ENCODE measurements at regions not wholly inside any gene's neighbourhood (a gene's known extent, or its start where the extent isn't known, plus 50 kb on each side); places are given as distances from the start of the nearest gene placed in this dataset.

DNA sequence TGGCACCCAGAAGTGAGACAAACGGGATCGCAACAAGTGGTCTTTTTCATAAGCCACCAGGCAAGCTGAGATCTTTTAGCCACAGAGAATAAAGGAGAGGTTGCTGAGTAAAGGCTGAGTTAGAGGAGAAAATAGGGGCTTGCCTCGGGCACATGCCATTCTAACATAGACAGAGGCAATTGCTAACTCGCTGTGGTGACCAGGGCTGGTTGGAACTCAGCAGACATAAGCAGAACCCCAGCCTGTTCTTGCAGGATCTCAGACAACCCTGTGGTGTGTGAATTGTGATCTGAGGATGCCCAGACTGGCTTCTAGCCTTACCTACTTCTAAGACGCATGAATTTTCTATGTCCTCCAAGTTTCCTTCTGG lies 300.2 kb downstream of the CDCA7 start:
- DNase-seq (ENCODE audit: low read depth) = no peak
- no peak overlapping the region for H3K4me3 ChIP-seq (ENCODE audit: low read length)
- TF ChIP-seq, protein P1, sequence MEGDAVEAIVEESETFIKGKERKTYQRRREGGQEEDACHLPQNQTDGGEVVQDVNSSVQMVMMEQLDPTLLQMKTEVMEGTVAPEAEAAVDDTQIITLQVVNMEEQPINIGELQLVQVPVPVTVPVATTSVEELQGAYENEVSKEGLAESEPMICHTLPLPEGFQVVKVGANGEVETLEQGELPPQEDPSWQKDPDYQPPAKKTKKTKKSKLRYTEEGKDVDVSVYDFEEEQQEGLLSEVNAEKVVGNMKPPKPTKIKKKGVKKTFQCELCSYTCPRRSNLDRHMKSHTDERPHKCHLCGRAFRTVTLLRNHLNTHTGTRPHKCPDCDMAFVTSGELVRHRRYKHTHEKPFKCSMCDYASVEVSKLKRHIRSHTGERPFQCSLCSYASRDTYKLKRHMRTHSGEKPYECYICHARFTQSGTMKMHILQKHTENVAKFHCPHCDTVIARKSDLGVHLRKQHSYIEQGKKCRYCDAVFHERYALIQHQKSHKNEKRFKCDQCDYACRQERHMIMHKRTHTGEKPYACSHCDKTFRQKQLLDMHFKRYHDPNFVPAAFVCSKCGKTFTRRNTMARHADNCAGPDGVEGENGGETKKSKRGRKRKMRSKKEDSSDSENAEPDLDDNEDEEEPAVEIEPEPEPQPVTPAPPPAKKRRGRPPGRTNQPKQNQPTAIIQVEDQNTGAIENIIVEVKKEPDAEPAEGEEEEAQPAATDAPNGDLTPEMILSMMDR (conservative IDR thresholded peaks at IDR 0.05; ENCODE audit: low read length) = no peak

DNA sequence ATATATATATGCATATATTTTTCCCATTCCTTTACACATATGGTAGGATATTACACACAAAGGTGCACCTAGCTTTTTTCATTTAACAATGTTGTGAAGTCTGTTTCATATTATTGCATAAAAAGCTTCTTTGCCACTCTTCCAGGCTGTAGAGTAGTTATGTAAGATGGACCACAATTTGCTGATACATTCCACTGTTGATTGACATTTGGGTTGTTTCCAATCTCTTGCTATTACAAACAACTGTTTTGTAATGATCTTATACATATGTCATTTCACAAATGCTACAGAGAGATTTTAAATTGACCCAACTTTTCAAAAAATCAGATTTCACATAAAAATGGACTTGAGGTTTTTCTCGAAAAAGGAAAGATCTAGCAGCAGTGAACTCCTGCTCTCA lies 301.4 kb downstream of the CDCA7 start:
- no peak overlapping the region for H3K4me3 ChIP-seq (ENCODE audit: low read length)
- DNase-seq (ENCODE audit: low read depth) = peak; percentile 66
- TF ChIP-seq, protein P1 (conservative IDR thresholded peaks at IDR 0.05; ENCODE audit: low read length) = no peak

DNA sequence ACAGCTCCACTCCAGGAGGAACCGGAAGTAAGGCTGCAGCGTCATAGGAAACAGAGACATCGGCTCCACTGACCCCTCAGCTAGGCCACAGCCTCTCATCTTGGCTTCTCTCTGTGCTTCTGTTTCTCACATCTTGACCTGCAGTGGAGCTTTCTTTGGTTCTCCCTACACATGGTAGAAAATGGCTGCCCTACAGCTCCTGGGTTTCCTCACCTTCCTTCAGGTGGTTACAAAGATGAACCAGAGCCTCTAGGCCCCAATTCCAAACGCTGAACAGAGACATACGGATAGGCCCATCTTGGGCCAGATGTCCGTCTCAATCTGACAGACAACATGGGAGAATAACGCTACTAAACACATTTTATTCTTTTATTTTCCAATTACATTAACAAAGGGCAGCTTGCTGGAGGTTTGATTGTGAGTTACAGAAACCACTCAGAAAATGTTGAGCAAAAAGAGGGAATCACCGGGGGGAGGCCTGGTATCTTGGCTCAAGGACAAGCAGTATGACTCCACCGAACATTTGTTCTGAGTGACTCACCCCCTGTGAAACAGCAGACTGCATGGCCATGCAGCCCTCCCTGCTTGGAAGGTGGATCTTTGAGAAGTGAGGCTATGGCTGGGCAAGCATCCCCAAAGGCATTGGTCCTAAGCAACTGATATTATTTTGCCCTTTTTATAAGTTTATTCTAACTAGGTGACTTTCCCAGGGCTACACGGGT lies 303.5 kb downstream of the CDCA7 start:
- no peak overlapping the region for H3K4me3 ChIP-seq (ENCODE audit: low read length)
- peak; percentile 91 for DNase-seq (ENCODE audit: low read depth)
- TF ChIP-seq, protein P1 (conservative IDR thresholded peaks at IDR 0.05; ENCODE audit: low read length) = no peak

DNA sequence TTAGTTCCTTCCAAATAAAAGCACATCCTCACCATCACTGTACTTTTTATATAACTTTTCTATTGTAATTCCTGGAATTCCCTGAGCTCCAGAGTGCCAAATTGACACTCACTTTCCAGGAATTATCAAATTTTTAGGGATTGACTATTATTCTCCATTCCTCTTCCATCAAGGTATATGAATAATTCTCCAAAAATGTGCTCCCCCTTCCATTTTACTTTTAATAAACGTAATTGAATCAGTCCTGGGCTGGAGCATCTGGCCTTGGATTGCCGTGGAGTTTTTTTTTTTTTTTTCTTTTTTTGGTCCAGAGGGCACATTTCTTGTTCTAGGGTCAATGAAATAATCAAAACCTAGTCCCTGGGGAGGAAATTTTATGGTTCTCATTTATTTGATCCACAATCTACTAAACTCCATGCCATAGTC lies 304.3 kb downstream of the CDCA7 start:
- no peak overlapping the region for H3K4me3 ChIP-seq (ENCODE audit: low read length)
- TF ChIP-seq, protein P1 (conservative IDR thresholded peaks at IDR 0.05; ENCODE audit: low read length) = no peak
- DNase-seq (ENCODE audit: low read depth) = peak; percentile 67

DNA sequence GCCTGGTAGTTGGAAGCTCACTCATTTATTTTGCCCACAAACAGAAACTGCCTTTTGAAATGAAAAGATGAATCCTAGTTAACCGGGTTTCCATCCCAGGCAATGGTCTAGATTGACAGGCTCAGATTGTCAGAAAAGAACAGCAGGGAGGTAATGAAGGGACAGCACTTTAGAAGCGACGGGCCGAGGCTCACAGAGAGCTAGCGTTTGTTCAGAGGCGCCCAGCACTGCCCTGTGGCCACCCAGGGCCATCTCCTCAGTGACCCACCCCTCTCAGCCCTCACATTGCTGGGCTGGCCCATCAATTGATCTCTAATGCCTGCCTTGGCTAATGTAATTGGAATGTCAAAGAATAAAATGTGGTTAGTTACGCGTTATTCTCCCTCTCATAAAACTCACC lies 304.8 kb downstream of the CDCA7 start:
- H3K4me3 ChIP-seq (ENCODE audit: low read length) = no peak overlapping the region
- TF ChIP-seq, protein P1 (conservative IDR thresholded peaks at IDR 0.05; ENCODE audit: low read length) = no peak
- no peak for DNase-seq (ENCODE audit: low read depth)

DNA sequence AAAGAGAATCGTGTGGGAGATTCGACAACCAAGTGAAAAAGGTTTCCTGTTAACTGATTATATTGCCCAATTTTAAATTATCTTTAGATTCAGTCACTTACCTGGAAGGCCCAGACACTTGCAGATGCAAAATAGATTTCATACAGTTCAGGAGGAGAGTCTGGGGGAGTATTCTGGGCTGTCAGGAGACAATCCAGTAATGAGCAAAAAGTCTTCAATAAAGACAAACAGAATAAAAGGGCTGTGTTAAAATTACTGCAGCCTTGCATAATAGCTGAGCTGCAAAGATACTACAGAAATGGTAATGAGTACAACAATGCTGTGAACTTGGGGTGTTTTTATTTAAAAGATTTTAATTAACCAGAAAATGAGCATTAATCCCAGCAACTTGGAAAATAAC lies 303.6 kb downstream of the SP3 start:
- no peak for DNase-seq (ENCODE audit: low read depth)
- H3K4me3 ChIP-seq (ENCODE audit: low read length) = no peak overlapping the region
- TF ChIP-seq, protein P1 (conservative IDR thresholded peaks at IDR 0.05; ENCODE audit: low read length) = no peak

DNA sequence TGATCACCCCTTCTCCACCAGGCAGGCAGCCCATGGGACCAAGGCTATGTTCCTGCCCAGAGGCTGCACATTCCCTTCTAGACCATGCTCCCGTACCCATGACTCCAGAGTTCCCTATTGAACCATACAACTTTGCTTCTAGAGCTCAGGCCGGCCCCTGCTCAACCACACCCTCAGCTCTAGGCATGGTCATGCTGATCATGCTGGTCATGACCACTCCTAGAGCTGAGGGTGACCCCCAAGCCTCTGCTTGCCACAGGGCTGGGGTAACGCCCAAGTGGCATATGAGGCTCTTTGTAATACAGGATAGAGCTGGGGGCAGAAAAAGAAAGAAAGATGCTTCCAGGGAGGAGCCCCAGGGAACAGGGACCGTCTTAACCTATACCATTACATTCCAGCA lies 301.8 kb downstream of the SP3 start:
- no peak overlapping the region for H3K4me3 ChIP-seq (ENCODE audit: low read length)
- no peak for DNase-seq (ENCODE audit: low read depth)
- TF ChIP-seq, protein P1 (conservative IDR thresholded peaks at IDR 0.05; ENCODE audit: low read length) = no peak
